ENCODE measurements at regions not wholly inside any gene's neighbourhood (a gene's known extent, or its start where the extent isn't known, plus 50 kb on each side); places are given as distances from the start of the nearest gene placed in this dataset.

- DNase-seq = no peak
Measured at GRCh38 chr11:69366591-69366990, 72.6 kb downstream of the MYEOV start.

GRCh38 chr11:69367211-69367964 is 73.4 kb downstream of the MYEOV start:
- DNase-seq = no peak

GRCh38 chr11:69368119-69368880 is 74.3 kb downstream of the MYEOV start:
- DNase-seq = no peak

- no peak for DNase-seq
Measured at GRCh38 chr11:69369210-69369825, 75.4 kb downstream of the MYEOV start.

GRCh38 chr11:69369945-69370344 is 76.0 kb downstream of the MYEOV start:
- no peak for DNase-seq

- no peak for DNase-seq
Measured at GRCh38 chr11:69370984-69371709, 77.2 kb downstream of the MYEOV start.

GRCh38 chr11:69371731-69372588 is 78.0 kb downstream of the MYEOV start:
- DNase-seq = no peak

- DNase-seq = no peak
Measured at GRCh38 chr11:69372589-69373250, 78.8 kb downstream of the MYEOV start.

GRCh38 chr11:69373251-69373635 is 79.3 kb downstream of the MYEOV start:
- DNase-seq = no peak

- DNase-seq = no peak
Measured at GRCh38 chr11:69374110-69374945, 80.4 kb downstream of the MYEOV start.

- DNase-seq = no peak
Measured at GRCh38 chr11:69374946-69375310, 81.0 kb downstream of the MYEOV start.

- no peak for DNase-seq
Measured at GRCh38 chr11:69375316-69376154, 81.6 kb downstream of the MYEOV start.

- no peak for DNase-seq
Measured at GRCh38 chr11:69376155-69377028, 82.4 kb downstream of the MYEOV start.

- no peak for DNase-seq
Measured at GRCh38 chr11:69377029-69377952, 83.3 kb downstream of the MYEOV start.

GRCh38 chr11:69377953-69378302 is 84.0 kb downstream of the MYEOV start:
- DNase-seq = no peak

GRCh38 chr11:69378303-69379141 is 84.6 kb downstream of the MYEOV start:
- DNase-seq = no peak

- DNase-seq = no peak
Measured at GRCh38 chr11:69380451-69380901, 86.5 kb downstream of the MYEOV start.

Data from CD4-positive, alpha-beta T cell treated with Interleukin-1 beta for 1 hour (primary cell).